ENCODE measurements at regions not wholly inside any gene's neighbourhood (a gene's known extent, or its start where the extent isn't known, plus 50 kb on each side); places are given as distances from the start of the nearest gene placed in this dataset.

GRCh38 chr2:121131375-121131774 is 153.6 kb downstream of the TFCP2L1 start:
- TF ChIP-seq, protein P1, sequence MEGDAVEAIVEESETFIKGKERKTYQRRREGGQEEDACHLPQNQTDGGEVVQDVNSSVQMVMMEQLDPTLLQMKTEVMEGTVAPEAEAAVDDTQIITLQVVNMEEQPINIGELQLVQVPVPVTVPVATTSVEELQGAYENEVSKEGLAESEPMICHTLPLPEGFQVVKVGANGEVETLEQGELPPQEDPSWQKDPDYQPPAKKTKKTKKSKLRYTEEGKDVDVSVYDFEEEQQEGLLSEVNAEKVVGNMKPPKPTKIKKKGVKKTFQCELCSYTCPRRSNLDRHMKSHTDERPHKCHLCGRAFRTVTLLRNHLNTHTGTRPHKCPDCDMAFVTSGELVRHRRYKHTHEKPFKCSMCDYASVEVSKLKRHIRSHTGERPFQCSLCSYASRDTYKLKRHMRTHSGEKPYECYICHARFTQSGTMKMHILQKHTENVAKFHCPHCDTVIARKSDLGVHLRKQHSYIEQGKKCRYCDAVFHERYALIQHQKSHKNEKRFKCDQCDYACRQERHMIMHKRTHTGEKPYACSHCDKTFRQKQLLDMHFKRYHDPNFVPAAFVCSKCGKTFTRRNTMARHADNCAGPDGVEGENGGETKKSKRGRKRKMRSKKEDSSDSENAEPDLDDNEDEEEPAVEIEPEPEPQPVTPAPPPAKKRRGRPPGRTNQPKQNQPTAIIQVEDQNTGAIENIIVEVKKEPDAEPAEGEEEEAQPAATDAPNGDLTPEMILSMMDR (IDR thresholded peaks at IDR 0.05), result no peak
- TF ChIP-seq POLR2A (IDR thresholded peaks at IDR 0.05) (no peak), EP300 (IDR thresholded peaks at IDR 0.05) (no peak)
